H9 (cell line): ENCODE measurements at regions not wholly inside any gene's neighbourhood (a gene's known extent, or its start where the extent isn't known, plus 50 kb on each side); places are given as distances from the start of the nearest gene placed in this dataset.

Experiments
- DNase-seq: peaks from one replicate; pipeline ENCODE4 v3.0.0-alpha.2; 2017
- H2AFZ ChIP-seq: one replicate; pipeline ENCODE4 v1.6.1; 2013; ENCODE audit warnings: mild to moderate bottlenecking, low read length, control low read depth, moderate library complexity
- H2AK5ac ChIP-seq: 2 replicates; pipeline ENCODE4 v1.6.1; 2013; ENCODE audit warnings: low read length, control low read depth, mixed read lengths; ENCODE audit not compliant: insufficient read length
- H2BK120ac ChIP-seq: one replicate; pipeline ENCODE4 v1.6.1; 2013; ENCODE audit warnings: low read depth, mild to moderate bottlenecking, low read length, control low read depth, inconsistent platforms; ENCODE audit not compliant: poor library complexity, severe bottlenecking
- H2BK12ac ChIP-seq: 2 replicates; pipeline ENCODE4 v1.6.1; 2013; ENCODE audit warnings: low read length, control low read depth, mixed read lengths, low read depth; ENCODE audit not compliant: insufficient read length
- H2BK15ac ChIP-seq: 2 replicates; pipeline ENCODE4 v1.6.1; 2013; ENCODE audit warnings: low read depth, low read length, control low read depth
- H2BK20ac ChIP-seq: one replicate; pipeline ENCODE4 v1.6.1; 2013; ENCODE audit warnings: low read depth, mild to moderate bottlenecking, low read length, control low read depth, inconsistent platforms; ENCODE audit not compliant: poor library complexity, severe bottlenecking
- H2BK5ac ChIP-seq: 2 replicates; pipeline ENCODE4 v1.6.1; 2013; ENCODE audit warnings: low read length, control low read depth, mixed read lengths; ENCODE audit not compliant: insufficient read length
- H3K14ac ChIP-seq: 2 replicates; pipeline ENCODE4 v1.6.1; 2013; ENCODE audit warnings: low read length, control low read depth; ENCODE audit not compliant: insufficient read depth
- H3K18ac ChIP-seq: 2 replicates; pipeline ENCODE4 v1.6.1; 2013; ENCODE audit warnings: low read depth, mild to moderate bottlenecking, mixed read lengths, low read length, control low read depth; ENCODE audit not compliant: insufficient read length
- H3K23ac ChIP-seq: 2 replicates; pipeline ENCODE4 v1.6.1; 2013; ENCODE audit warnings: low read length, control low read depth, mixed read lengths, low read depth; ENCODE audit not compliant: insufficient read length
- H3K23me2 ChIP-seq: 2 replicates; pipeline ENCODE4 v1.6.1; 2013; ENCODE audit warnings: low read depth, mild to moderate bottlenecking, mixed read lengths, low read length, control low read depth; ENCODE audit not compliant: insufficient read length, poor library complexity, severe bottlenecking
- H3K27ac ChIP-seq: 2 replicates; pipeline ENCODE4 v1.5.1; 2013; ENCODE audit warnings: low read length, control low read depth, mixed read lengths, low read depth; ENCODE audit not compliant: insufficient read length
- H3K27me3 ChIP-seq: 2 replicates; pipeline ENCODE4 v1.6.1; 2013; ENCODE audit warnings: low read length, control low read depth, inconsistent platforms; ENCODE audit not compliant: insufficient read depth
- H3K4ac ChIP-seq: 2 replicates; pipeline ENCODE4 v1.6.1; 2013; ENCODE audit warnings: low read depth, mild to moderate bottlenecking, control low read depth, inconsistent platforms, low read length, moderate library complexity
- H3K4me1 ChIP-seq: 2 replicates; pipeline ENCODE4 v1.6.1; 2013; ENCODE audit warnings: low read length, control low read depth, inconsistent platforms; ENCODE audit not compliant: insufficient read depth
- H3K4me2 ChIP-seq: 2 replicates; pipeline ENCODE4 v1.6.1; 2013; ENCODE audit warnings: low read length, control low read depth, mixed read lengths; ENCODE audit not compliant: insufficient read length, insufficient read depth
- H3K56ac ChIP-seq: 2 replicates; pipeline ENCODE4 v1.6.1; 2013; ENCODE audit warnings: low read depth, mild to moderate bottlenecking, mixed read lengths, low read length, control low read depth; ENCODE audit not compliant: insufficient read length
- H3K79me1 ChIP-seq: 2 replicates; pipeline ENCODE4 v1.6.1; 2013; ENCODE audit warnings: low read depth, mild to moderate bottlenecking, moderate library complexity, low read length, control low read depth, inconsistent platforms; ENCODE audit not compliant: insufficient read depth, poor library complexity, severe bottlenecking
- H3K79me2 ChIP-seq: 2 replicates; pipeline ENCODE4 v1.6.1; 2013; ENCODE audit warnings: low read length, control low read depth, inconsistent platforms; ENCODE audit not compliant: insufficient read depth
- H3K9ac ChIP-seq: 2 replicates; pipeline ENCODE4 v1.6.1; 2013; ENCODE audit warnings: low read length, control low read depth, mixed read lengths; ENCODE audit not compliant: insufficient read length; ENCODE audit errors: extremely low read depth
- H3K9me3 ChIP-seq: one replicate; pipeline ENCODE4 v1.6.1; 2013; ENCODE audit warnings: low read depth, low read length, inconsistent platforms; ENCODE audit not compliant: control insufficient read depth
- H3T11ph ChIP-seq: one replicate; pipeline ENCODE4 v1.6.1; 2013; ENCODE audit warnings: mild to moderate bottlenecking, low read length, control low read depth, inconsistent platforms
- H4K20me1 ChIP-seq: one replicate; pipeline ENCODE4 v1.6.1; 2013; ENCODE audit not compliant: control insufficient read depth, insufficient read length, insufficient read depth
- H4K5ac ChIP-seq: 2 replicates; pipeline ENCODE4 v1.6.1; 2013; ENCODE audit warnings: low read depth, mild to moderate bottlenecking, mixed read lengths, low read length, control low read depth; ENCODE audit not compliant: insufficient read length
- H4K8ac ChIP-seq: replicated peaks from 2 replicates; pipeline ENCODE4 v1.6.1; 2013; ENCODE audit warnings: low read length, control low read depth, mixed read lengths, low read depth; ENCODE audit not compliant: insufficient read length
- H4K91ac ChIP-seq: 2 replicates; pipeline ENCODE4 v1.6.1; 2013; ENCODE audit warnings: low read depth, mild to moderate bottlenecking, moderate library complexity, mixed read lengths, low read length, control low read depth; ENCODE audit not compliant: insufficient read length
- H3K27ac Mint-ChIP-seq, 3 experiments: 2 replicates in 2 of 3; 3 replicates in 1 of 3; pipeline ENCODE4 v1.8.0; 2020 to 2021; ENCODE audit warnings: mixed read lengths in 3 of 3, mild to moderate bottlenecking in 1 of 3, moderate library complexity in 1 of 3
- H3K27me3 Mint-ChIP-seq: 2 replicates; pipeline ENCODE4 v1.8.0; 2021; ENCODE audit warnings: low read depth, mild to moderate bottlenecking, moderate library complexity, mixed read lengths
- H3K36me3 Mint-ChIP-seq, 3 experiments: 2 replicates in 2 of 3; 3 replicates in 1 of 3; pipeline ENCODE4 v1.8.0; 2020 to 2021; ENCODE audit warnings: low read depth in 3 of 3, mixed read lengths in 3 of 3; ENCODE audit not compliant: insufficient read depth in 1 of 3
- H3K4me1 Mint-ChIP-seq, 2 experiments: 2 replicates each; pipeline ENCODE4 v1.8.0; 2020; ENCODE audit warnings: mixed read lengths in 2 of 2
- H3K4me3 Mint-ChIP-seq, 2 experiments: 2 replicates in 1 of 2; 3 replicates in 1 of 2; pipeline ENCODE4 v1.8.0; 2020 to 2021; ENCODE audit warnings: mild to moderate bottlenecking in 2 of 2, mixed read lengths in 2 of 2, moderate library complexity in 1 of 2
- H3K9me3 Mint-ChIP-seq, 2 experiments: 2 replicates in 1 of 2; 3 replicates in 1 of 2; pipeline ENCODE4 v1.8.0; 2020; ENCODE audit warnings: mild to moderate bottlenecking in 2 of 2, mixed read lengths in 2 of 2, moderate library complexity in 1 of 2
- WGBS: extraction: QIAGEN DNeasy Blood & Tissue Kit; methylation state at CpG from one replicate; pipeline ENCODE4 v1.1.7; 2013; ENCODE audit warnings: missing lambda C conversion rate, low lambda C conversion rate, mixed read lengths; ENCODE audit not compliant: insufficient read length; ENCODE audit errors: extremely low coverage; 5-methylcytosine and 5-hydroxymethylcytosine counted together
- TF ChIP-seq, protein P1 (sequence below): fragments of 200-600 bp; sonication (generic); conservative IDR thresholded peaks from 3 replicates; pipeline ENCODE4 v1.8.0; 2021; ENCODE audit warnings: antibody characterized with exemption, mild to moderate bottlenecking

DNA sequence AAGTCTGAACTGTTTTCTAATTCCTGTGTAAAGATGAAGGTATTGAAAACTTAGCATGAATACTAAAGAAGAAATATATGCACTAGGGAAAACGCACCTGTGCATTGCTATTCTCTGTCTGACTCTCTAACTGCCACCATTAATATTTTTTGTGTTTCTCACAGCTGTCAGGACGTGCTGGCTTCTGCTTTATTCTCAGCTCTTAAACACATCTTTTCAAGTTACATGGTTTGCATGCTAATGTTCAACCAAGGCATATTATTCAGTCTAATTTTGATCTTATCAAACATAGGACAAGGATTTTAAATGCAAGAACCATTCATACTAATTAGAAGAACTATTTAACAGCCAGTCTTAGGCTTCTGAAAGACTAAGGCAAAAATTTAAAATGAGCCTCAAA is 187.4 kb downstream of the KLHL28 start:
- H3K23me2 ChIP-seq, result no peaks in the 10 kb centered on the region
- no peak overlapping the region for H4K5ac ChIP-seq
- H3K36me3 Mint-ChIP-seq, result no peaks in the 10 kb centered on the region

More for the DNA sequence above, 187.4 kb downstream of the KLHL28 start:
- no peaks in the 10 kb centered on the region for H3K79me2 ChIP-seq
- no peak overlapping the region for H3K27ac ChIP-seq
- no peak overlapping the region for H2AK5ac ChIP-seq
- no peak overlapping the region for H4K91ac ChIP-seq
- H3K23ac ChIP-seq, result no peak overlapping the region
- no peaks in the 10 kb centered on the region for H3K4me1 ChIP-seq
- no CpG with 5 or more reads among the region's 2 CpGs for WGBS
- H2BK5ac ChIP-seq, result no peak overlapping the region
- H2BK20ac ChIP-seq, result no peak overlapping the region
- H3T11ph ChIP-seq, result no peak overlapping the region
- H3K4me3 Mint-ChIP-seq, result no peak overlapping the region
- H3K4me1 Mint-ChIP-seq, result no peaks in the 10 kb centered on the region
- H2BK120ac ChIP-seq, result no peak overlapping the region
- no peak for DNase-seq
- no peak overlapping the region for H3K56ac ChIP-seq
- H3K4ac ChIP-seq, result no peak overlapping the region
- H2BK15ac ChIP-seq, result no peak overlapping the region
- no peaks in the 10 kb centered on the region for H3K9me3 ChIP-seq
- H3K27ac Mint-ChIP-seq, result no peak overlapping the region
- H3K79me1 ChIP-seq, result no peaks in the 10 kb centered on the region
- H3K4me2 ChIP-seq, result no peak overlapping the region
- no peak overlapping the region for H2BK12ac ChIP-seq
- no peaks in the 10 kb centered on the region for H3K27me3 Mint-ChIP-seq
- H3K27me3 ChIP-seq, result no peaks in the 10 kb centered on the region
- no peak overlapping the region for H2AFZ ChIP-seq
- H4K8ac ChIP-seq, result no peak overlapping the region
- TF ChIP-seq, protein P1, sequence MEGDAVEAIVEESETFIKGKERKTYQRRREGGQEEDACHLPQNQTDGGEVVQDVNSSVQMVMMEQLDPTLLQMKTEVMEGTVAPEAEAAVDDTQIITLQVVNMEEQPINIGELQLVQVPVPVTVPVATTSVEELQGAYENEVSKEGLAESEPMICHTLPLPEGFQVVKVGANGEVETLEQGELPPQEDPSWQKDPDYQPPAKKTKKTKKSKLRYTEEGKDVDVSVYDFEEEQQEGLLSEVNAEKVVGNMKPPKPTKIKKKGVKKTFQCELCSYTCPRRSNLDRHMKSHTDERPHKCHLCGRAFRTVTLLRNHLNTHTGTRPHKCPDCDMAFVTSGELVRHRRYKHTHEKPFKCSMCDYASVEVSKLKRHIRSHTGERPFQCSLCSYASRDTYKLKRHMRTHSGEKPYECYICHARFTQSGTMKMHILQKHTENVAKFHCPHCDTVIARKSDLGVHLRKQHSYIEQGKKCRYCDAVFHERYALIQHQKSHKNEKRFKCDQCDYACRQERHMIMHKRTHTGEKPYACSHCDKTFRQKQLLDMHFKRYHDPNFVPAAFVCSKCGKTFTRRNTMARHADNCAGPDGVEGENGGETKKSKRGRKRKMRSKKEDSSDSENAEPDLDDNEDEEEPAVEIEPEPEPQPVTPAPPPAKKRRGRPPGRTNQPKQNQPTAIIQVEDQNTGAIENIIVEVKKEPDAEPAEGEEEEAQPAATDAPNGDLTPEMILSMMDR, result no peak
- no peaks in the 10 kb centered on the region for H4K20me1 ChIP-seq
- no peak overlapping the region for H3K9ac ChIP-seq
- no peaks in the 10 kb centered on the region; a peak in 1 of 5 replicates for H3K9me3 Mint-ChIP-seq
- no peak overlapping the region for H3K14ac ChIP-seq
- H3K18ac ChIP-seq, result no peak overlapping the region
